ENCODE measurements at regions not wholly inside any gene's neighbourhood (a gene's known extent, or its start where the extent isn't known, plus 50 kb on each side); places are given as distances from the start of the nearest gene placed in this dataset.

DNA sequence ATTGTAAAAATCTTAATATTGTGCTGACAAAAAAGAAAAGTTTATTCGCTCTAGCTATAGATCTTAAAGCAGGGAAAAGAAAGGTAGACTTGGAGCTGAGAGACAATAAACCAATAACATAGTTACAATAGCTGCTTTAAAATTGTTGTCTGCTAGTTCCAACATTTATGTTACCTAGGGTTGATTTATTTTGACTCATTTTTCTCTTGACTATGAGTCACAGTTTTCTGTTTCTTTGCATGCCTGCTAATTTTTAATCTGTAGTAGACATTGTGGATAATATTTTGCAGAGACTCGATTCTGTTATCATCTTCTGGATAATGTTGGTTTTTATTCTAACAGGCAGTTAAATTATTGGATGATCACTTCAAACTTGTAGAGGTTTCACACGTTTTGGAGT lies 83.1 kb upstream of the TRPC6 start:
- Mint-ChIP-seq H3K4me3 (no peak overlapping the region), H3K27ac (no peak overlapping the region), H3K36me3 (ENCODE audit: low read depth) (no peaks in the 10 kb centered on the region), H3K27me3 (ENCODE audit: insufficient read depth, low read depth, poor library complexity) (no peaks in the 10 kb centered on the region), H3K4me1 (peaks cover 9% of the 10 kb centered on the region), H3K9me3 (peaks cover 2% of the 10 kb centered on the region; the same call in 2 of the 3 replicates)
- Histone ChIP-seq H2AFZ (no peak overlapping the region; the same call in 1 of the 2 replicates), H3K79me2 (replicated peaks; ENCODE audit: insufficient read depth) (no peaks in the 10 kb centered on the region), H3K4me2 (no peak overlapping the region), H3K4me3 (no peak overlapping the region), H3K27ac (ENCODE audit: low read depth) (no peak overlapping the region), H4K20me1 (replicated peaks; ENCODE audit: insufficient read depth) (no peaks in the 10 kb centered on the region), H3K27me3 (ENCODE audit: insufficient read depth) (no peaks in the 10 kb centered on the region), H3F3A (replicated peaks; ENCODE audit: low read depth) (no peaks in the 10 kb centered on the region), H3K9me2 (ENCODE audit: insufficient read depth) (no peaks in the 10 kb centered on the region), H3K36me3 (ENCODE audit: insufficient read depth) (no peaks in the 10 kb centered on the region), H3K4me1 (ENCODE audit: insufficient read depth) (no peaks in the 10 kb centered on the region)
- no peak for DNase-seq (ENCODE audit: low spot score)
- no peak for ATAC-seq
- TF ChIP-seq JUNB (IDR thresholded peaks at IDR 0.05; ENCODE audit: unreplicated experiment) (no peak), NANOG (IDR thresholded peaks at IDR 0.05; ENCODE audit: borderline replicate concordance) (no peak), REST (IDR thresholded peaks at IDR 0.05; ENCODE audit: unreplicated experiment) (no peak), POLR2AphosphoS5 (IDR thresholded peaks at IDR 0.05; ENCODE audit: low read depth) (no peak), ETS1 (IDR thresholded peaks at IDR 0.05) (no peak), EZH2 (IDR thresholded peaks at IDR 0.05; ENCODE audit: low read depth, unreplicated experiment) (no peak), STAT1 (IDR thresholded peaks at IDR 0.05; ENCODE audit: unreplicated experiment) (no peak), ZNF331 (CRISPR knock-in tag; IDR thresholded peaks at IDR 0.05; ENCODE audit: low read depth) (no peak), EZH2phosphoT487 (IDR thresholded peaks at IDR 0.05; ENCODE audit: unreplicated experiment) (no peak), CREB1 (CRISPR knock-in tag; IDR thresholded peaks at IDR 0.05; ENCODE audit: low read depth) (no peak), ZNF114 (CRISPR knock-in tag; IDR thresholded peaks at IDR 0.05) (no peak)
- TF ChIP-seq, protein P1, sequence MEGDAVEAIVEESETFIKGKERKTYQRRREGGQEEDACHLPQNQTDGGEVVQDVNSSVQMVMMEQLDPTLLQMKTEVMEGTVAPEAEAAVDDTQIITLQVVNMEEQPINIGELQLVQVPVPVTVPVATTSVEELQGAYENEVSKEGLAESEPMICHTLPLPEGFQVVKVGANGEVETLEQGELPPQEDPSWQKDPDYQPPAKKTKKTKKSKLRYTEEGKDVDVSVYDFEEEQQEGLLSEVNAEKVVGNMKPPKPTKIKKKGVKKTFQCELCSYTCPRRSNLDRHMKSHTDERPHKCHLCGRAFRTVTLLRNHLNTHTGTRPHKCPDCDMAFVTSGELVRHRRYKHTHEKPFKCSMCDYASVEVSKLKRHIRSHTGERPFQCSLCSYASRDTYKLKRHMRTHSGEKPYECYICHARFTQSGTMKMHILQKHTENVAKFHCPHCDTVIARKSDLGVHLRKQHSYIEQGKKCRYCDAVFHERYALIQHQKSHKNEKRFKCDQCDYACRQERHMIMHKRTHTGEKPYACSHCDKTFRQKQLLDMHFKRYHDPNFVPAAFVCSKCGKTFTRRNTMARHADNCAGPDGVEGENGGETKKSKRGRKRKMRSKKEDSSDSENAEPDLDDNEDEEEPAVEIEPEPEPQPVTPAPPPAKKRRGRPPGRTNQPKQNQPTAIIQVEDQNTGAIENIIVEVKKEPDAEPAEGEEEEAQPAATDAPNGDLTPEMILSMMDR (conservative IDR thresholded peaks at IDR 0.05; ENCODE audit: low read depth in 2 of 2) = no peak
- TF ChIP-seq, protein P2, sequence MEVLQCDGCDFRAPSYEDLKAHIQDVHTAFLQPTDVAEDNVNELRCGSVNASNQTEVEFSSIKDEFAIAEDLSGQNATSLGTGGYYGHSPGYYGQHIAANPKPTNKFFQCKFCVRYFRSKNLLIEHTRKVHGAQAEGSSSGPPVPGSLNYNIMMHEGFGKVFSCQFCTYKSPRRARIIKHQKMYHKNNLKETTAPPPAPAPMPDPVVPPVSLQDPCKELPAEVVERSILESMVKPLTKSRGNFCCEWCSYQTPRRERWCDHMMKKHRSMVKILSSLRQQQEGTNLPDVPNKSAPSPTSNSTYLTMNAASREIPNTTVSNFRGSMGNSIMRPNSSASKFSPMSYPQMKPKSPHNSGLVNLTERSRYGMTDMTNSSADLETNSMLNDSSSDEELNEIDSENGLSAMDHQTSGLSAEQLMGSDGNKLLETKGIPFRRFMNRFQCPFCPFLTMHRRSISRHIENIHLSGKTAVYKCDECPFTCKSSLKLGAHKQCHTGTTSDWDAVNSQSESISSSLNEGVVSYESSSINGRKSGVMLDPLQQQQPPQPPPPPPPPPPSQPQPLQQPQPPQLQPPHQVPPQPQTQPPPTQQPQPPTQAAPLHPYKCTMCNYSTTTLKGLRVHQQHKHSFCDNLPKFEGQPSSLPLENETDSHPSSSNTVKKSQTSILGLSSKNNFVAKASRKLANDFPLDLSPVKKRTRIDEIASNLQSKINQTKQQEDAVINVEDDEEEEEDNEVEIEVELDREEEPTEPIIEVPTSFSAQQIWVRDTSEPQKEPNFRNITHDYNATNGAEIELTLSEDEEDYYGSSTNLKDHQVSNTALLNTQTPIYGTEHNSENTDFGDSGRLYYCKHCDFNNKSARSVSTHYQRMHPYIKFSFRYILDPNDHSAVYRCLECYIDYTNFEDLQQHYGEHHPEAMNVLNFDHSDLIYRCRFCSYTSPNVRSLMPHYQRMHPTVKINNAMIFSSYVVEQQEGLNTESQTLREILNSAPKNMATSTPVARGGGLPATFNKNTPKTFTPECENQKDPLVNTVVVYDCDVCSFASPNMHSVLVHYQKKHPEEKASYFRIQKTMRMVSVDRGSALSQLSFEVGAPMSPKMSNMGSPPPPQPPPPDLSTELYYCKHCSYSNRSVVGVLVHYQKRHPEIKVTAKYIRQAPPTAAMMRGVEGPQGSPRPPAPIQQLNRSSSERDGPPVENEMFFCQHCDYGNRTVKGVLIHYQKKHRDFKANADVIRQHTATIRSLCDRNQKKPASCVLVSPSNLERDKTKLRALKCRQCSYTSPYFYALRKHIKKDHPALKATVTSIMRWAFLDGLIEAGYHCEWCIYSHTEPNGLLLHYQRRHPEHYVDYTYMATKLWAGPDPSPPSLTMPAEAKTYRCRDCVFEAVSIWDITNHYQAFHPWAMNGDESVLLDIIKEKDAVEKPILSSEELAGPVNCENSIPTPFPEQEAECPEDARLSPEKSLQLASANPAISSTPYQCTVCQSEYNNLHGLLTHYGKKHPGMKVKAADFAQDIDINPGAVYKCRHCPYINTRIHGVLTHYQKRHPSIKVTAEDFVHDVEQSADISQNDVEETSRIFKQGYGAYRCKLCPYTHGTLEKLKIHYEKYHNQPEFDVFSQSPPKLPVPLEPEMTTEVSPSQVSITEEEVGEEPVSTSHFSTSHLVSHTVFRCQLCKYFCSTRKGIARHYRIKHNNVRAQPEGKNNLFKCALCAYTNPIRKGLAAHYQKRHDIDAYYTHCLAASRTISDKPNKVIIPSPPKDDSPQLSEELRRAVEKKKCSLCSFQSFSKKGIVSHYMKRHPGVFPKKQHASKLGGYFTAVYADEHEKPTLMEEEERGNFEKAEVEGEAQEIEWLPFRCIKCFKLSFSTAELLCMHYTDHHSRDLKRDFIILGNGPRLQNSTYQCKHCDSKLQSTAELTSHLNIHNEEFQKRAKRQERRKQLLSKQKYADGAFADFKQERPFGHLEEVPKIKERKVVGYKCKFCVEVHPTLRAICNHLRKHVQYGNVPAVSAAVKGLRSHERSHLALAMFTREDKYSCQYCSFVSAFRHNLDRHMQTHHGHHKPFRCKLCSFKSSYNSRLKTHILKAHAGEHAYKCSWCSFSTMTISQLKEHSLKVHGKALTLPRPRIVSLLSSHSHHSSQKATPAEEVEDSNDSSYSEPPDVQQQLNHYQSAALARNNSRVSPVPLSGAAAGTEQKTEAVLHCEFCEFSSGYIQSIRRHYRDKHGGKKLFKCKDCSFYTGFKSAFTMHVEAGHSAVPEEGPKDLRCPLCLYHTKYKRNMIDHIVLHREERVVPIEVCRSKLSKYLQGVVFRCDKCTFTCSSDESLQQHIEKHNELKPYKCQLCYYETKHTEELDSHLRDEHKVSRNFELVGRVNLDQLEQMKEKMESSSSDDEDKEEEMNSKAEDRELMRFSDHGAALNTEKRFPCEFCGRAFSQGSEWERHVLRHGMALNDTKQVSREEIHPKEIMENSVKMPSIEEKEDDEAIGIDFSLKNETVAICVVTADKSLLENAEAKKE (CRISPR knock-in tag; IDR thresholded peaks at IDR 0.05) = no peak
